SK-N-MC (cell line): ENCODE measurements at regions not wholly inside any gene's neighbourhood (a gene's known extent, or its start where the extent isn't known, plus 50 kb on each side); places are given as distances from the start of the nearest gene placed in this dataset.

Experiments used
- EZH2 ChIP-seq: fragments of 200-600 bp; sonication (generic); IDR thresholded peaks from one replicate; pipeline ENCODE4 v1.6.1; 2017; ENCODE audit warnings: antibody characterized with exemption
- FOXP2 ChIP-seq: optimal IDR thresholded peaks from 2 replicates; pipeline ENCODE3; 2011; ENCODE audit warnings: mild to moderate bottlenecking, moderate library complexity; ENCODE audit not compliant: insufficient read depth; ENCODE audit errors: extremely low read length, control extremely low read depth
- POLR2AphosphoS5 ChIP-seq: IDR thresholded peaks from 2 replicates; pipeline ENCODE4 v1.6.1; 2012; ENCODE audit warnings: mild to moderate bottlenecking, low read depth, low read length, borderline replicate concordance

GRCh38 chr1:217079584-217079983 is 356.4 kb upstream of the ESRRG start:
- TF ChIP-seq EZH2 = no peak
- TF ChIP-seq POLR2AphosphoS5 = no peak
- TF ChIP-seq FOXP2 = no peak
